ENCODE measurements at regions not wholly inside any gene's neighbourhood (a gene's known extent, or its start where the extent isn't known, plus 50 kb on each side); places are given as distances from the start of the nearest gene placed in this dataset.

DNA sequence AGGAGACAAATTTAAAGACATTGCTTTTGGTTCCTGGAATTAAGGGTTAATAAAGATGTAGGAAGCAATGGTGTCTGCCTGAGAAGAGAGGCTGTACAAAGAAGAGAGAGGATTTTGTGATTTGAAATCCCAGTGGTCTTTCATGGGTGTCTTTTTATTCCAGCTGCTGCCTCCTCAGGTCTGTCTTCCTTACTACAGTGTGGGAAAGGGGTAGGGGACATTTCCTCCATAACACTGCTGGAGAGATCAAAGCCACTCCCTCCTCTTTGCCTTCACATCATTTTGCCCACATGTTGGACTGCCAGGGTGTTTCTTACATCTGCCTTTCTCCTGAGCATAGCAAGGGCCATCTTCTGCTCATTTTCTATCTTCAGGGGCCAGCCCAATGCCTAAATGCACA lies 348.5 kb downstream of the EN1 start:
- DNase-seq (ENCODE audit: low read depth in 2 of 2) = no peak
- TF ChIP-seq, protein P1, sequence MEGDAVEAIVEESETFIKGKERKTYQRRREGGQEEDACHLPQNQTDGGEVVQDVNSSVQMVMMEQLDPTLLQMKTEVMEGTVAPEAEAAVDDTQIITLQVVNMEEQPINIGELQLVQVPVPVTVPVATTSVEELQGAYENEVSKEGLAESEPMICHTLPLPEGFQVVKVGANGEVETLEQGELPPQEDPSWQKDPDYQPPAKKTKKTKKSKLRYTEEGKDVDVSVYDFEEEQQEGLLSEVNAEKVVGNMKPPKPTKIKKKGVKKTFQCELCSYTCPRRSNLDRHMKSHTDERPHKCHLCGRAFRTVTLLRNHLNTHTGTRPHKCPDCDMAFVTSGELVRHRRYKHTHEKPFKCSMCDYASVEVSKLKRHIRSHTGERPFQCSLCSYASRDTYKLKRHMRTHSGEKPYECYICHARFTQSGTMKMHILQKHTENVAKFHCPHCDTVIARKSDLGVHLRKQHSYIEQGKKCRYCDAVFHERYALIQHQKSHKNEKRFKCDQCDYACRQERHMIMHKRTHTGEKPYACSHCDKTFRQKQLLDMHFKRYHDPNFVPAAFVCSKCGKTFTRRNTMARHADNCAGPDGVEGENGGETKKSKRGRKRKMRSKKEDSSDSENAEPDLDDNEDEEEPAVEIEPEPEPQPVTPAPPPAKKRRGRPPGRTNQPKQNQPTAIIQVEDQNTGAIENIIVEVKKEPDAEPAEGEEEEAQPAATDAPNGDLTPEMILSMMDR (IDR thresholded peaks at IDR 0.05; ENCODE audit: low read depth, low read length) = no peak
- no peak overlapping the region for H3K4me3 ChIP-seq (replicated peaks in 1 of 2; ENCODE audit: low read depth in 2 of 2, low read length in 2 of 2)

- H3K4me3 ChIP-seq (replicated peaks in 1 of 2; ENCODE audit: low read depth in 2 of 2, low read length in 2 of 2) = no peak overlapping the region
- no peak for DNase-seq (ENCODE audit: low read depth in 2 of 2)
- TF ChIP-seq, protein P1 (IDR thresholded peaks at IDR 0.05; ENCODE audit: low read depth, low read length) = no peak
These were observed 350.4 kb downstream of the EN1 start for GRCh38 chr2:118496870-118497611.

GRCh38 chr2:118496467-118496866 lies 351.0 kb downstream of the EN1 start:
- DNase-seq (ENCODE audit: low read depth in 2 of 2) = no peak
- TF ChIP-seq, protein P1 (IDR thresholded peaks at IDR 0.05; ENCODE audit: low read depth, low read length) = no peak
- no peak overlapping the region for H3K4me3 ChIP-seq (replicated peaks in 1 of 2; ENCODE audit: low read depth in 2 of 2, low read length in 2 of 2)

- no peak for DNase-seq (ENCODE audit: low read depth in 2 of 2)
- no peak overlapping the region for H3K4me3 ChIP-seq (replicated peaks in 1 of 2; ENCODE audit: low read depth in 2 of 2, low read length in 2 of 2)
- TF ChIP-seq, protein P1 (IDR thresholded peaks at IDR 0.05; ENCODE audit: low read depth, low read length) = no peak
These were observed 352.2 kb downstream of the EN1 start for GRCh38 chr2:118495290-118495689.

- no peak for DNase-seq (ENCODE audit: low read depth in 2 of 2)
- TF ChIP-seq, protein P1 (IDR thresholded peaks at IDR 0.05; ENCODE audit: low read depth, low read length) = no peak
- no peak overlapping the region for H3K4me3 ChIP-seq (replicated peaks in 1 of 2; ENCODE audit: low read depth in 2 of 2, low read length in 2 of 2)
These were observed 354.2 kb downstream of the EN1 start for GRCh38 chr2:118493213-118493612.

GRCh38 chr2:118492335-118492734 lies 355.1 kb downstream of the EN1 start:
- peak; percentile 55 to 63 for DNase-seq (ENCODE audit: low read depth in 2 of 2)
- TF ChIP-seq, protein P1 (IDR thresholded peaks at IDR 0.05; ENCODE audit: low read depth, low read length) = peak; percentile 44
- H3K4me3 ChIP-seq (replicated peaks in 1 of 2; ENCODE audit: low read depth in 2 of 2, low read length in 2 of 2) = no peak overlapping the region

- TF ChIP-seq, protein P1 (IDR thresholded peaks at IDR 0.05; ENCODE audit: low read depth, low read length) = no peak
- H3K4me3 ChIP-seq (replicated peaks in 1 of 2; ENCODE audit: low read depth in 2 of 2, low read length in 2 of 2) = no peak overlapping the region
- DNase-seq (ENCODE audit: low read depth in 2 of 2) = no peak
These were observed 357.1 kb downstream of the EN1 start for GRCh38 chr2:118490330-118490729.

All from cardiac fibroblast (primary cell).